Astrocyte of the cerebellum (primary cell): ENCODE measurements at regions not wholly inside any gene's neighbourhood (a gene's known extent, or its start where the extent isn't known, plus 50 kb on each side); places are given as distances from the start of the nearest gene placed in this dataset.

Source experiments
- DNase-seq: peaks from one replicate; pipeline ENCODE4 v3.0.0-alpha.2; 2011; ENCODE audit warnings: low read depth
- H3K4me3 ChIP-seq: 2 replicates; pipeline ENCODE4 v1.5.1; 2011; ENCODE audit warnings: mild to moderate bottlenecking, low read depth, low read length, moderate library complexity
- in situ Hi-C: cut with HindIII; loops from 2 replicates; pipeline ENCODE4 v1.10.0; 2017; ENCODE audit warnings: low sequenced_read_pairs
- TF ChIP-seq, protein P1 (sequence below): IDR thresholded peaks from 2 replicates; pipeline ENCODE4 v1.5.1; 2012; ENCODE audit warnings: low read length, low read depth, moderate library complexity, mild to moderate bottlenecking; ENCODE audit errors: missing control alignments

DNA sequence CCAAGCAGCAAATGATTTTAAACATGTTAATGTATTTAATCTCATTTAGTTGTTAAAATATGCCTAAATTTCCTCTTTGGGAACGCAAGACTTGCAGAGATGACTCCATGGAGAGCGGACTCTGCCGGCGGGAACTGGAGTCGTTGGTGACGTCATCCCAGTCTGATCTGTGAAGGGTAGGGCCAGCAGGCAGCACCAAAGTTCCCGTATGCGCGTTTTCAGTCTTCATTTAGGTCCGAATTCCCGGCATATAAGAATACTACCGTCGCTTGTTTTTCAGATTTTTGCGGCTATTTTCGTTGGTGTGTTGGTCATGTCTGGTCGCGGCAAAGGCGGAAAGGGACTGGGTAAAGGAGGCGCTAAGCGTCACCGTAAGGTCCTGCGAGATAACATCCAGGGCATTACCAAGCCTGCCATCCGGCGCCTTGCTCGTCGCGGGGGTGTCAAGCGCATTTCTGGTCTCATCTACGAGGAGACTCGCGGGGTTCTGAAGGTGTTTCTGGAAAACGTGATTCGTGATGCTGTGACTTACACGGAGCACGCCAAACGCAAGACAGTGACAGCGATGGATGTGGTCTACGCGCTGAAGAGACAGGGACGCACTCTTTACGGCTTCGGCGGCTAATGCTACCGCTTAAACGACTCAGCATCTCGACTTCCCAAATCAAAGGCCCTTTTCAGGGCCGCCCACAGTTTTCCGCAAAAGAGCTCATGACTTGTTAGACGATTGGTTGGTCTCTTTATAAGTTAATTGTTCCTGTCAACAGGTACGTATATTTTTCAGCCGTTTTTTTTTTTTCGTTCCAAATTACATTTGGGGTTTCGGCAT lies 117.3 kb downstream of the HFE start:
- in situ Hi-C loops: loop anchor here (5.0 kb wide), 1 partner anchor 42 kb away; no protein-coding TSS in a partner anchor
- DNase-seq: peak; percentile 99
- TF ChIP-seq, protein P1, sequence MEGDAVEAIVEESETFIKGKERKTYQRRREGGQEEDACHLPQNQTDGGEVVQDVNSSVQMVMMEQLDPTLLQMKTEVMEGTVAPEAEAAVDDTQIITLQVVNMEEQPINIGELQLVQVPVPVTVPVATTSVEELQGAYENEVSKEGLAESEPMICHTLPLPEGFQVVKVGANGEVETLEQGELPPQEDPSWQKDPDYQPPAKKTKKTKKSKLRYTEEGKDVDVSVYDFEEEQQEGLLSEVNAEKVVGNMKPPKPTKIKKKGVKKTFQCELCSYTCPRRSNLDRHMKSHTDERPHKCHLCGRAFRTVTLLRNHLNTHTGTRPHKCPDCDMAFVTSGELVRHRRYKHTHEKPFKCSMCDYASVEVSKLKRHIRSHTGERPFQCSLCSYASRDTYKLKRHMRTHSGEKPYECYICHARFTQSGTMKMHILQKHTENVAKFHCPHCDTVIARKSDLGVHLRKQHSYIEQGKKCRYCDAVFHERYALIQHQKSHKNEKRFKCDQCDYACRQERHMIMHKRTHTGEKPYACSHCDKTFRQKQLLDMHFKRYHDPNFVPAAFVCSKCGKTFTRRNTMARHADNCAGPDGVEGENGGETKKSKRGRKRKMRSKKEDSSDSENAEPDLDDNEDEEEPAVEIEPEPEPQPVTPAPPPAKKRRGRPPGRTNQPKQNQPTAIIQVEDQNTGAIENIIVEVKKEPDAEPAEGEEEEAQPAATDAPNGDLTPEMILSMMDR: peak; percentile 50
- peak overlapping the region; percentile 97 for H3K4me3 ChIP-seq

DNA sequence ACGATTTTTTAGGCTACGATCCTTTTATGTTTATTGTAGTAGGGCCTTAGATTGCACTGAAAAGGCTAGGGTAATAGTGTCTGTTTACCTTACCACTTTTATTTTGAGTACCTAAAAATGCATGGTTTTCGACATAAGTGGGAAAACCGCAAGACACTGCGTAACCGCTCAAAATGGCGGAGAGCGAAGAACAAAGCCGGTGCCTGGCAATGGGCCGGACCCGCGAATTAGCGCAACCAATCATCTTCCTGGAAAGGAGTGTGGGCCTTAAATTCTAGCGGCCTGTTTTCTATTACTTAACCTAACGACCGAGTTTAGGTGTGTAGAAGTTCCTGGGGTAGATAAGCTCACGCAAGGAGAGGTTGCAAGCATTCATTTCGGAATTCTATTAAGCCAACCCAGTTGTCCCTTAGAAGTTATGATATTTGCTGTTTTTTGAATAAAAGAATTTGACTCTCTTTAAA lies 118.0 kb downstream of the HFE start:
- TF ChIP-seq, protein P1: no peak
- in situ Hi-C loops: loop anchor here (5.0 kb wide), 1 partner anchor 43 kb away; no protein-coding TSS in a partner anchor
- DNase-seq: peak; percentile 89
- H3K4me3 ChIP-seq: peak overlapping the region; percentile 97

DNA sequence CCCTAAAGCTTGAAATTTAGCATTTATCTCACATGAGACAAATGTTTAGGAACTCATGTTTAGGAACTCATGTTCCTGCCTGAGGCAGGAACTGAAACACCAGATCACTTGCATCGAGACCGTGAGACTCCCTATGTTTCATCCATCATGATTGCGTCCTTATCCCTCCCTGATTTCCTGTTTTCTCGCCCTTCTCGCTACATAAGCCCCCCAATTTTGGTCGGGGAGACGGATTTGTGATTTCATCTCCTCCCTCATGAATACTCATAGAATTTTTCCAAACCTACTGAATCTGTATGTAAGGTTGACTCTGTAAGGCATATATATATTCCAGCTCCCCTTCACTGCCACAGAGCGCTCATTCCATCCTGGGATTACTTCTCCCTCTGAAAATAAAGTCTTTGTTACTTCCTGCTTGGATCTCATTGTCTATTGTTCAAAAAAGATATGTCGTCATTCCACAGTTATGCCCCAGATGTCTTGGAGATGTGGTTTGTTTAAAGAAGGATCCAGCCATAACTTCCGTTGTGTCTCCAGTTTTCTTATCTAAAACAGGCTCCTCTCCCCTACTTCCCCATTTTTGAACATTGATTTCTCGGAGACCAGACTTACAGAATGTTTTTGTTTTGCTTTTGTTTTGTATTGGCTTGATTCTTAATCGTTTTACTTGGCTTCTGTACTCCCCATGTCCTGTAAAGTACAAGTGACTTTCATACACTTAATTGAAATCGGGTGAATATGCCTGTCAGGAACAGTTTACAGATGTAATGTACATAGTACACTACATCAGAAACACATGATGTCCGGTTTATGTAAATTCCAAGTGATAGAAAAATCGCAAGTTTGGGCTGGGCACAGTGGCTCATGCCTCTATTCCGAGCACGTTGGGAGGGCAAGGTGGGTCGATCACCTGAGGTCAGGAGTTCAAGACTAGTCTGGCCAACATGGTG lies 118.7 kb downstream of the HFE start:
- peak overlapping the region; percentile 97 for H3K4me3 ChIP-seq
- DNase-seq: no peak
- in situ Hi-C loops: loop anchor here (5.0 kb wide), 1 partner anchor 44 kb away; no protein-coding TSS in a partner anchor
- TF ChIP-seq, protein P1: no peak

DNA sequence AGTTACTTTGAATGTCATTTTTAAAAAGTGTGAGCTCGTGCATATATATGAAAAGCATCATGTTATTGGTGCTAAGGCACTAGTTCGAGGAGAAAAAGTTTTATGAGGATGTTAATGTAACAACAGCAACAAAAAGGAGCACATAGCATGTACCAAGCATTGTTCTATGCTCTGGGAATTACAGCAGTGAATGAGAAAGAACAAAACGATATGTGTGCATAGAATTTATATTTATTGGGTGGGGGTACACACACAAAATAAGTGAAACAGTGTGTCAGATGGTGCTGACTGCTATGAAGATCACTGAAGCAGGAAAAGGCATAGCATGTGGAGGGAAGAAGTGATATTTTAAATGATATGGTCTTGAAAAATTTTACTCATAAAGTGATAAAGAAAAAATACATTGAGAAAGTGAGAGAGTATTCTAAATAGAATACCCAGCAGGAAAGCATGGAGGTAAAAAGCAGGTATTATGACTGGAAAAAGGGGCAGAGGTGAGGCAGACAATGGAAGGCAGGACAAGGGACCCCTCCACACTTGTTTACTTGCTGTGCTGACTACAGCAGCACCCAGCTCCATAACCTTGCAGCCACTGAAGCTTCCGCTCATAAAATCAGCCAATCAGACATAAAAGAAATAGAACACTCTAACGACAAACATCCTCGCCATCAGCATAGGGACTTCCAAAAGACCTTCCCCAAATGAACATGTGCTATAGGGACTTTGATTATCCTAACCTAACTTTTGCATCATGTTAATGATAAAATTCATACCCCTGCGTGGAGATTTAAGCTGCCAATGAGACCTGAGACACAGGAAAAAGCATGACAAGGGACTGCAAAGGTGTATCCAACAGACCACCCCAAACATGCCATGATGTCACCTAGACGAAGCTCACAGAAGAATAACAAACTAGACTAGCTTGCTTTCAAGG lies 119.9 kb downstream of the HFE start:
- TF ChIP-seq, protein P1: no peak
- H3K4me3 ChIP-seq: peak overlapping the region; percentile 97
- DNase-seq: no peak
- in situ Hi-C loops: loop anchor here (5.0 kb wide), 1 partner anchor 45 kb away; no protein-coding TSS in a partner anchor

DNA sequence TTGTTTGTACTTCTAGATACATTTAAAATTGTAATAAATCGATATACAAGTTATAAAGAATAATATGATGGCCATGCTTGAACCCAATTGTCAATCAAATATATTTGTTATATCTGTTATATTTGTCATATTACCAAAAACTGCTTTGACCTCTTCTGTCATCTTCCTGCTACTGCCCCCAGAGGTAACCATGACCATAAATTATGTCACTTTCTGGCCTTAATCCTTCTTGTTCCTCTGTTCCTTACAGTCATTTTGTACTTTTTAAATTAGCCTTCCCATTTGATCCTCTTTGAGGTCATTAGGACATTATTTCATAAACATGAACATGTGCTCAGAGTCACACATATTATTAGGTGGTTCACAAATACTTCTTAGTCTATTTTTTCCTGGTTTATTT lies 124.7 kb downstream of the HFE start:
- DNase-seq: no peak
- TF ChIP-seq, protein P1: no peak
- in situ Hi-C loops: no loop called here
- H3K4me3 ChIP-seq: no peak overlapping the region
